ENCODE measurements at regions not wholly inside any gene's neighbourhood (a gene's known extent, or its start where the extent isn't known, plus 50 kb on each side); places are given as distances from the start of the nearest gene placed in this dataset.

DNA sequence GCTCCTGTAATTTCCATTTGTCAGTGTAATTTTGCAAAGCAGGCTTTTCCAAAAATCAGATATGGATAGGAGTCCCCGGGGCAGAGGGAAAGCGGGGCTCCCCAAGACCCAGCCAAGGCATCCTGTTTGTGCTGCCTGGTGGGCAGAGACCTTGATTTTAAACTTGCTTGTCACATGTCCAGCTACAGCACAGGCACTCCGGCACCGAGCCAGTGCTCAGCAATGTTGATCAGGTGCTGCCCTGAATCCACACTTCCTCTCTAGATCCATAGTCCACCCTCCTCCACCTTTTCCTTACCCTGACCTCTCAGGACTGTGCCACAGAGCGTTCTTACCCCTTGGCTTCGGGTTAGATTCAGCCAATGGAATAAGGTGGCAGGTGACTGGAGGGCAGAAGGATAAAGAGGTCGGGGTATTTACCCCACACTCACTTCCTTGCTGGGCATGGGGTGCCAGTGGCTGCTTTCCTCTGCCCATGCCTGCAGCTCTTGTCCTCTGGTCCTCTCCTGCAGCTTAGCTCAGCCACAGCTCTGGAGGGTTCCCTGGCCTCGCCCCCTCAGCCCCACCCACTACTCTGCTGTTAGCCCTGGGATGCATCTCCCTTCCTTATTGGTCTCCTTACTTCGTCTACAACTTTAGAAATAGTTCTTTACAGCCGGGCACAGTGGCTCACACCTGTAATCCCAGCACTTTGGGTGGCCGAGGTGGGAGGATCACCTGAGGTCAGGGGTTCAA, 80.1 kb downstream of the IRF2BPL start:
- DNase-seq = no peak

- DNase-seq = no peak
Observed at GRCh38 chr14:76947838-76948184, 80.7 kb downstream of the IRF2BPL start.

GRCh38 chr14:76947078-76947837, 81.2 kb downstream of the IRF2BPL start:
- peak; percentile 83 for DNase-seq

DNA sequence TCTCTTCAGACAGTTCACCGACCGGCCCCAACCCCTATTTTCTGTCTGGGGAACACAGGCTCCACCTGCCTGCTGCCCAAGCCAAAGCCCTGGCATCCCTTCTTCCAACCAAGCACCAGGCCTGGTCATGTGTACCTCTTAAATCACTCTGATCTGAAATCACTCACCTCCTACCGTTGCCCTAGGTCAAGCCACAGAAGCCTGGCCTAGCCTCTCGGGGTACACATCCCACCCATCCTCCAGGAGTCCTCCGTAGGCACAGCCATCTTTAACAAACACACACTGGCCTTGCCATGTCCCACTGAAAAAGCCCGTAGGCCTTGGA, 81.8 kb downstream of the IRF2BPL start:
- DNase-seq = no peak

DNA sequence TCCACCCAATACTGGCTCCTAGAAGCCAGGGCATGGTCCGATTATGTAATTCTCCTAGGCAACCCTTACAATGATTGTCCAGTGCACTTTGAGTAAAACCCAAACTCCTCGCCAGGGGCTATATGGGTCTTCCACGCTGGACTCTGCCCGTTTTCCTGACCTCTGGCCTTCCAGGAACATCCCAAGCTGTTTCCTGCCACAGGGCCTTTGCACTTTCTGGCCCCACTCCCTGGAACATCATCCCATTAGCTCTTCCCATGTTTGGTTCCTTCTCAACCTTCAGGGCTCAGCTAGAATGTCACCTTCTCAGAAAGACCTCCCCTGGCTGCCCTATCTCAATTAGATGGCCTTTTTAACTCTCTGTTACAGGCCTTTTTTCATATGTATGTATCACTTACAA, 85.4 kb downstream of the IRF2BPL start:
- DNase-seq = no peak

GRCh38 chr14:76941946-76942805, 86.3 kb downstream of the IRF2BPL start:
- DNase-seq = no peak

DNA sequence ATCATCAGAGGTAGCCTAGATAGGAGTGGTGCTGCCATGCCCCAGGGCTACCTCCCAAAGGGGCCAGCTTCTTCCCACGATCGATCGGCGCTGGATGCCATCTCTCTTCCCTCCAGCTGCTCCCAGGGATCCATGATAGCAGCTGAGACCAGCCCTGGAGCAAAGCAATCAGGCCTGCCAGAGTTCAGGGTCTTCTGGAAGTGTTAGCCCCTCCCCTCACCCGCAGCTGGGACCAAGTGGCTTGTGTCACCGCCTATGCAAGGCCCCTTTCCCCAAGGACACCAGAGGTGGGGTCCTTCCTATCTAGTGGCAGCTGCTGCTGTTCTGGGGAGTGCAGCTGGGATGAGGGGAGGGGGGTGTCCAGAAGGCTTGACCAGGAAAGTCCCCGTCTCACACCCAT, 87.0 kb downstream of the IRF2BPL start:
- no peak for DNase-seq

DNA sequence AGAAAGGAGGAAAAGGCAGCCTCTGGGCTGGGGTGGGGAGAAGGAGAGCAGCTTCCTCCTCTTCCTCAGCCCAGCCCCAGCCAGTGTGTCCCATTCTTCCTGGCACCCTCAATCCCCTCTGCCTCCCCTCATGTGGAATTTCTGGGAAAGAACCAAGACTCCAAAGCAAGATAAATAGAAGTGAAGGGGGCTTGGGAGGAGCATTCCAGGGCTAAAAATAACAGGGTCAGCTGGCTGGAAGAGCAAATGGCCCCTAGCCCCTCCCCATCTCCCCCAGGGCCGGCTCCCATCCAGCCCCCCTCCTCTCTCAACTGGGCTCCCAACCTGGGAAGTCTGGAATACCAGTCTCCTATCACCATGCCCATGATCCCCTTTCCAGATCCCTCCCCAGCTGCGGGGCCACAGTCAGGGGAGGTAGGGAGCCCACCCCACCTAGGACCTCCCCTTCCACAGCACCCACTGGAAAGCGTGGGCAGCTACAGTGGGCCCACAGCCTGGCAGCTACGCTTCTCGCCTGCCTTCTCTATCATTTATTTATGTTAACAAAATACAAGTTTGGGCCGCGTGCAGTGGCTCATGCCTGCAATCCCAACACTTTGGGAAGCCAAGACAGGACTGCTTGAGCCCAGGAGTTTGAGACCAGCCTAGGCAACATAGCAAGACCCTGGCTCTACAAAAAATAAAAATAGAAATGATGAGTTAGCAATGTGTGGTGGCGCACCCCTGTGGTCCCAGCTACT, 88.3 kb downstream of the IRF2BPL start:
- DNase-seq = no peak

GRCh38 chr14:76939015-76939742, 89.3 kb downstream of the IRF2BPL start:
- no peak for DNase-seq

- DNase-seq = no peak
Observed at GRCh38 chr14:76938092-76938500, 90.4 kb downstream of the IRF2BPL start.

GRCh38 chr14:76937181-76938091, 91.1 kb downstream of the IRF2BPL start:
- DNase-seq = no peak

GRCh38 chr14:76936483-76936882, 92.0 kb downstream of the IRF2BPL start:
- no peak for DNase-seq

- DNase-seq = no peak
Observed at GRCh38 chr14:76933515-76933914, 95.0 kb downstream of the IRF2BPL start.

DNA sequence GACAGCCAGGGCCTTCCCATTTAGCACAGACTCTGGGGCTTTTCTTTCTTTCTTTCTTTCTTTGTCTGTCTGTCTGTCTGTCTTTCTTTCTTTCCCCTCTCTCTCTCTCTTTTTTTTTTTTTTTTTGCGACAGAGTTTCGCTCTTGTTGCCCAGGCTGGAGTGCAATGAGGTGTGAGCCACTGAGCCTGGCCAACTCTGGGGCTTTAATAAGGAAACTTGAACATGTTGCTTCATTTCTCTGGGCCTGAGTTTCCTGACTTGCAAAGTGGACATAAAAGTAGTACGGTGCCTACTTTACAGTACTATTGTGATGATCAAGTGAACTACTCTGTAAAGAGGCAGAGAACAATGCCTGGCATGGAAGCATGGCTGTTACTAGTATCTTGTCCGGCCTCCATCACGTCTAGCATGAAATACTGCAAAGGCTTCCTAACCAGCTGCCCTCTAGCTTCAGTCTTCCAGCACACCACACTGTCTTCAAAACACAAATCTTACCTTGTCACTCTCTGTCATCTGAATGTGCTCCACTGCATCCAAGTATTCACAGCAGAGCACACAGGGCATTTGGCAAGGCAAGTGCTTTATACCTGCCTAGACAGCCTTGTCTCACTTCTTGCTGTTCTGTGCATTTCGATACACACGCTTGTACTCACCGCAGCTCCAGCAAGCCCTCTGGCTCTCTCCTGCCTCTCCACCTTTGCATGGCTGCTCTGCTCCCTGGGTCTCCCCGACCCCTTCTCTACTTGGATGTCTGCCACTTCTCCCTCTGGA, 96.7 kb downstream of the IRF2BPL start:
- no peak for DNase-seq

DNA sequence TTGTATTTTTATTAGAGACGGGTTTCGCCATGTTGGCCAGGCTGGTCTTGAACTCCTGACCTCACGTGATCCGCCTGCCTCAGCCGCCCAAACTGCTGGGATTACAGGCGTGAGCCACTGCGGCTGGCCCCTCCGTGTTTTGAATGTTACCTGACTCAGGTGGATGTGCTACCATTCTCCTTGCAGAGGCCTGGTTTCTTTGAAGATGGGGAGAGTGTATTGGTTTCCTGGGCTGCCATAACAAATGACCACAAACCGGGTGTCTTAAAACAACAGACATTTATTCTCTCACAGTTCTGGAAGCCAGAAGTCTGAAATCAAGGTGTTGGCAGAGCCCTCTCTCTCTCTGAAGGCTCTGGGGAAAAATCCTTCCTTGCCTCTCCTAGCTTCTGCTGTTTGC, 98.0 kb downstream of the IRF2BPL start:
- peak; percentile 35 for DNase-seq

DNA sequence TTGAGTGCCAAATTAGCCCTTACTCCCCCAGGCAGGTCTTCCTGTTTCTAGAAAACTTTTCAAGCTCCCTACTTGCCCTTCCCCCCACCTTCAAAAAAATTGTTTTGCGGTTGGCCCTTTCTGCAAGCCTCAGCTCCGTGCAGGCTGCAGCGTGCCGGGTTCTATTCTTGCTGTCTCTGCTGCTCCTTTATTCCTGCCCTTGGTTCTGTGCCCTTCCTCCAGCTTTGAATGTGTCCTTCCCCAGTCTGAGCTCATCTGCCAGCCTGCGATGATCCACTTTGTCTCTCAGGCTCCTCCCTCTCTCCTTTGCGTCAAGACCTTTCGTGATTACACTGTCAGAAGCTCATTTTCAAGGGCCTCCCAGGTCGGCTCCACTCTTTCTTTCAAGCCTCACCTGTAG, 98.6 kb downstream of the IRF2BPL start:
- DNase-seq = peak; percentile 75

- DNase-seq = no peak
Observed at GRCh38 chr14:76927971-76928700, 100.4 kb downstream of the IRF2BPL start.

- DNase-seq = peak; percentile 87
Observed at GRCh38 chr14:76926521-76927251, 100.5 kb downstream of the LRRC74A start.

DNA sequence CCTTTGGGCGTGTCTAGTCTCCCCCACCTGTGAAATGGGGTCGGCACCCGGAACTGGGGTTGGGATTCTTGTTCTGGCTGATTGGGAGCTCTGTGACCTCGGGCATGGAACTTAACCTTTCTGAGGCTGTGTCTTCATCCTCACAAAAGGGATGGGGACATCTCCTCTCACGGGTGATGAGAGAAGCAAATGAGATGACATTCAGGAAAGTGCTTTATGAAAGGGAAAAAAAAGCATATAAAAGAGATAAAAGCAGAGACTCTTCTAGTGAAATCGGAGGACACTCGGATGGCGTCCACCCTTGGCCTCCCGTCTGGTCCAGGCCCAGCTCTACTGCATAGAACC, 98.9 kb downstream of the LRRC74A start:
- no peak for DNase-seq

Data from CD4-positive, alpha-beta T cell treated with Interleukin-10 for 1 hour (primary cell).